CD8-positive, alpha-beta memory T cell (primary cell): ENCODE measurements at regions not wholly inside any gene's neighbourhood (a gene's known extent, or its start where the extent isn't known, plus 50 kb on each side); places are given as distances from the start of the nearest gene placed in this dataset.

Source experiments
- CTCF ChIA-PET: fragments of 350-600 bp; sonication (Branson Sonifier 250); formaldehyde crosslinking; loops from one replicate; lab custom pipeline; 2021; ENCODE audit warnings: antibody characterized with exemption; lab: Charles Lee
- POLR2A ChIA-PET: fragments of 350-600 bp; sonication (Branson Sonifier 250); formaldehyde crosslinking; loops from one replicate; lab custom pipeline; 2021; ENCODE audit warnings: antibody characterized with exemption; lab: Charles Lee
- DNase-seq, 5 donors: peaks; one replicate each; pipeline versions ENCODE4 v3.0.0 to v3.0.0-alpha.2; 2020 to 2022; ENCODE audit warnings: mixed read lengths in 1 of 5
- H3K27ac ChIP-seq: one replicate; pipeline ENCODE4 v1.7.0; 2013; ENCODE audit warnings: low read depth, mild to moderate bottlenecking, low read length, moderate library complexity
- H3K27me3 ChIP-seq: 2 replicates; pipeline ENCODE4 v1.7.0; 2013; ENCODE audit warnings: low read length, mild to moderate bottlenecking; ENCODE audit not compliant: insufficient read depth, poor library complexity, severe bottlenecking
- H3K36me3 ChIP-seq: 2 replicates; pipeline ENCODE4 v1.7.0; 2013; ENCODE audit warnings: mild to moderate bottlenecking, low read length, moderate library complexity; ENCODE audit not compliant: insufficient read depth
- H3K4me1 ChIP-seq: 2 replicates; pipeline ENCODE4 v1.7.0; 2013; ENCODE audit warnings: mild to moderate bottlenecking, low read length, moderate library complexity; ENCODE audit not compliant: insufficient read depth
- H3K4me3 ChIP-seq: 2 replicates; pipeline ENCODE4 v1.7.0; 2013; ENCODE audit warnings: mild to moderate bottlenecking, low read length
- H3K9me3 ChIP-seq: 2 replicates; pipeline ENCODE4 v1.7.0; 2013; ENCODE audit warnings: mild to moderate bottlenecking, low read length
- H3K27ac Mint-ChIP-seq, 8 donors: one replicate each; pipeline ENCODE4 v1.8.0; 2020 to 2021; ENCODE audit warnings: mixed read lengths in 8 of 8, mild to moderate bottlenecking in 6 of 8, inconsistent platforms in 3 of 8, moderate library complexity in 3 of 8
- H3K27me3 Mint-ChIP-seq, 2 donors: one replicate each; pipeline ENCODE4 v1.8.0; 2020 to 2021; ENCODE audit warnings: mixed read lengths in 2 of 2, mild to moderate bottlenecking in 1 of 2, moderate library complexity in 1 of 2
- H3K36me3 Mint-ChIP-seq, 3 donors: one replicate each; pipeline ENCODE4 v1.8.0; 2020 to 2021; ENCODE audit warnings: mixed read lengths in 3 of 3, inconsistent platforms in 1 of 3, mild to moderate bottlenecking in 1 of 3
- H3K4me1 Mint-ChIP-seq, 3 donors: one replicate each; pipeline ENCODE4 v1.8.0; 2020 to 2021; ENCODE audit warnings: mixed read lengths in 3 of 3, inconsistent platforms in 1 of 3, mild to moderate bottlenecking in 1 of 3
- H3K4me3 Mint-ChIP-seq, 7 donors: one replicate each; pipeline ENCODE4 v1.8.0; 2020 to 2021; ENCODE audit warnings: mixed read lengths in 7 of 7, mild to moderate bottlenecking in 6 of 7, moderate library complexity in 4 of 7, inconsistent platforms in 2 of 7
- H3K9me3 Mint-ChIP-seq, 5 donors: one replicate each; pipeline ENCODE4 v1.8.0; 2020 to 2022; ENCODE audit warnings: mixed read lengths in 5 of 5, mild to moderate bottlenecking in 3 of 5, moderate library complexity in 2 of 5, inconsistent platforms in 1 of 5

- H3K4me1 ChIP-seq: no peaks in the 10 kb centered on the region
- no peak for DNase-seq
- ChIA-PET CTCF (no interaction called here), POLR2A (no interaction called here)
- H3K4me3 ChIP-seq: no peak overlapping the region
- Mint-ChIP-seq H3K4me3 (no peak overlapping the region), H3K27ac (no peak overlapping the region), H3K36me3 (no peaks in the 10 kb centered on the region), H3K9me3 (peaks cover 0 to 12% (median 5%) of the 10 kb centered on the region in 5 donors), H3K27me3 (no peaks in the 10 kb centered on the region), H3K4me1 (no peaks in the 10 kb centered on the region)
- no peaks in the 10 kb centered on the region for H3K36me3 ChIP-seq
- H3K9me3 ChIP-seq: no peaks in the 10 kb centered on the region
- H3K27ac ChIP-seq: no peak overlapping the region
- H3K27me3 ChIP-seq: no peaks in the 10 kb centered on the region
Measured at GRCh38 chr5:28512648-28513047, 1474.3 kb upstream of the CDH9 start.

- no peaks in the 10 kb centered on the region for H3K36me3 ChIP-seq
- H3K4me3 ChIP-seq: no peak overlapping the region
- H3K36me3 Mint-ChIP-seq: no peaks in the 10 kb centered on the region
- H3K9me3 ChIP-seq: no peaks in the 10 kb centered on the region
- no peaks in the 10 kb centered on the region for H3K27me3 Mint-ChIP-seq
- H3K27ac Mint-ChIP-seq: no peak overlapping the region
- H3K4me1 Mint-ChIP-seq: no peaks in the 10 kb centered on the region
- ChIA-PET POLR2A (no interaction called here), CTCF (no interaction called here)
- DNase-seq: no peak
- H3K27me3 ChIP-seq: no peaks in the 10 kb centered on the region
- H3K4me3 Mint-ChIP-seq: no peak overlapping the region
- no peak overlapping the region for H3K27ac ChIP-seq
- H3K9me3 Mint-ChIP-seq: peaks cover 0 to 13% (median 5%) of the 10 kb centered on the region in 5 donors
- H3K4me1 ChIP-seq: no peaks in the 10 kb centered on the region
Measured at GRCh38 chr5:28505121-28505520, 1466.7 kb upstream of the CDH9 start.

- no peak overlapping the region for H3K4me3 ChIP-seq
- H3K9me3 Mint-ChIP-seq: peaks cover 2 to 16% (median 2%) of the 10 kb centered on the region in 5 donors
- H3K4me1 ChIP-seq: no peaks in the 10 kb centered on the region
- H3K27me3 Mint-ChIP-seq: no peaks in the 10 kb centered on the region
- no peaks in the 10 kb centered on the region for H3K36me3 ChIP-seq
- CTCF ChIA-PET: no interaction called here
- POLR2A ChIA-PET: no interaction called here
- no peaks in the 10 kb centered on the region for H3K9me3 ChIP-seq
- no peaks in the 10 kb centered on the region for H3K27me3 ChIP-seq
- H3K27ac ChIP-seq: no peak overlapping the region
- no peaks in the 10 kb centered on the region for H3K36me3 Mint-ChIP-seq
- H3K4me1 Mint-ChIP-seq: no peaks in the 10 kb centered on the region
- DNase-seq: no peak
- no peak overlapping the region for H3K4me3 Mint-ChIP-seq
- no peak overlapping the region for H3K27ac Mint-ChIP-seq
Measured at GRCh38 chr5:28500511-28500910, 1462.1 kb upstream of the CDH9 start.

GRCh38 chr5:28499766-28500290 is 1461.4 kb upstream of the CDH9 start:
- no peak overlapping the region for H3K27ac Mint-ChIP-seq
- H3K36me3 Mint-ChIP-seq: no peaks in the 10 kb centered on the region

GRCh38 chr5:28495876-28496275 is 1457.5 kb upstream of the CDH9 start:
- Histone ChIP-seq H3K9me3 (no peaks in the 10 kb centered on the region), H3K27me3 (no peaks in the 10 kb centered on the region), H3K4me1 (no peaks in the 10 kb centered on the region), H3K4me3 (no peak overlapping the region), H3K27ac (no peak overlapping the region), H3K36me3 (no peaks in the 10 kb centered on the region)
- H3K36me3 Mint-ChIP-seq: peaks cover 0 to 1% (median 0%) of the 10 kb centered on the region in 3 donors
- H3K9me3 Mint-ChIP-seq: peaks cover 2 to 24% (median 5%) of the 10 kb centered on the region in 5 donors
- DNase-seq: no peak
- H3K4me1 Mint-ChIP-seq: no peaks in the 10 kb centered on the region
- H3K27ac Mint-ChIP-seq: no peak overlapping the region
- ChIA-PET POLR2A (no interaction called here), CTCF (no interaction called here)
- H3K27me3 Mint-ChIP-seq: no peaks in the 10 kb centered on the region
- H3K4me3 Mint-ChIP-seq: no peak overlapping the region

More at GRCh38 chr5:28499766-28500290, 1461.4 kb upstream of the CDH9 start:
- Mint-ChIP-seq H3K9me3 (peaks cover 0 to 10% (median 5%) of the 10 kb centered on the region in 5 donors), H3K4me3 (no peak overlapping the region), H3K27me3 (no peaks in the 10 kb centered on the region), H3K4me1 (no peaks in the 10 kb centered on the region)
- CTCF ChIA-PET: no interaction called here
- no peak for DNase-seq
- no peak overlapping the region for H3K27ac ChIP-seq
- no peaks in the 10 kb centered on the region for H3K9me3 ChIP-seq
- POLR2A ChIA-PET: no interaction called here
- H3K4me1 ChIP-seq: no peaks in the 10 kb centered on the region
- H3K27me3 ChIP-seq: no peaks in the 10 kb centered on the region
- H3K4me3 ChIP-seq: no peak overlapping the region
- H3K36me3 ChIP-seq: no peaks in the 10 kb centered on the region

- CTCF ChIA-PET: no interaction called here
- no peaks in the 10 kb centered on the region for H3K4me1 ChIP-seq
- H3K4me3 Mint-ChIP-seq: no peak overlapping the region
- H3K27ac Mint-ChIP-seq: no peak overlapping the region
- no peaks in the 10 kb centered on the region for H3K27me3 ChIP-seq
- POLR2A ChIA-PET: no interaction called here
- no peaks in the 10 kb centered on the region for H3K4me1 Mint-ChIP-seq
- H3K27me3 Mint-ChIP-seq: no peaks in the 10 kb centered on the region
- H3K36me3 Mint-ChIP-seq: peaks cover 0 to 1% (median 0%) of the 10 kb centered on the region in 3 donors
- H3K9me3 Mint-ChIP-seq: peaks cover 2 to 43% (median 13%) of the 10 kb centered on the region in 5 donors
- H3K9me3 ChIP-seq: no peaks in the 10 kb centered on the region
- no peak overlapping the region for H3K4me3 ChIP-seq
- H3K36me3 ChIP-seq: no peaks in the 10 kb centered on the region
- no peak for DNase-seq
- H3K27ac ChIP-seq: no peak overlapping the region
Measured at GRCh38 chr5:28493456-28493855, 1455.1 kb upstream of the CDH9 start.

GRCh38 chr5:28488752-28489151 is 1450.4 kb upstream of the CDH9 start:
- Mint-ChIP-seq H3K9me3 (peaks cover 2 to 39% (median 14%) of the 10 kb centered on the region in 5 donors), H3K4me1 (no peaks in the 10 kb centered on the region), H3K4me3 (no peak overlapping the region), H3K27me3 (no peaks in the 10 kb centered on the region), H3K27ac (no peak overlapping the region), H3K36me3 (peaks cover 0 to 1% (median 0%) of the 10 kb centered on the region in 3 donors)
- DNase-seq: no peak
- H3K4me1 ChIP-seq: no peaks in the 10 kb centered on the region
- H3K27me3 ChIP-seq: no peaks in the 10 kb centered on the region
- no peak overlapping the region for H3K27ac ChIP-seq
- POLR2A ChIA-PET: no interaction called here
- H3K4me3 ChIP-seq: no peak overlapping the region
- H3K9me3 ChIP-seq: no peaks in the 10 kb centered on the region
- no peaks in the 10 kb centered on the region for H3K36me3 ChIP-seq
- CTCF ChIA-PET: no interaction called here

- Histone ChIP-seq H3K4me1 (no peaks in the 10 kb centered on the region), H3K4me3 (no peak overlapping the region), H3K9me3 (no peaks in the 10 kb centered on the region), H3K27ac (no peak overlapping the region), H3K27me3 (no peaks in the 10 kb centered on the region), H3K36me3 (no peaks in the 10 kb centered on the region)
- ChIA-PET CTCF (no interaction called here), POLR2A (no interaction called here)
- H3K9me3 Mint-ChIP-seq: peaks cover 0 to 10% (median 8%) of the 10 kb centered on the region in 5 donors
- no peaks in the 10 kb centered on the region for H3K27me3 Mint-ChIP-seq
- DNase-seq: no peak
- H3K4me1 Mint-ChIP-seq: no peaks in the 10 kb centered on the region
- H3K4me3 Mint-ChIP-seq: no peak overlapping the region
- no peaks in the 10 kb centered on the region for H3K36me3 Mint-ChIP-seq
- no peak overlapping the region for H3K27ac Mint-ChIP-seq
Measured at GRCh38 chr5:28483327-28484025, 1445.1 kb upstream of the CDH9 start.
